HL-60 (cell line): ENCODE measurements at regions not wholly inside any gene's neighbourhood (a gene's known extent, or its start where the extent isn't known, plus 50 kb on each side); places are given as distances from the start of the nearest gene placed in this dataset.

Experiments used
- POLR2AphosphoS5 ChIP-seq: IDR thresholded peaks from 2 replicates; pipeline ENCODE4 v1.6.1; 2012; ENCODE audit warnings: low read depth
- TF ChIP-seq, protein P1 (sequence below): IDR thresholded peaks from one replicate; pipeline ENCODE4 v1.5.1; 2011; ENCODE audit warnings: low read length, control low read depth, inconsistent platforms; ENCODE audit not compliant: insufficient read depth

DNA sequence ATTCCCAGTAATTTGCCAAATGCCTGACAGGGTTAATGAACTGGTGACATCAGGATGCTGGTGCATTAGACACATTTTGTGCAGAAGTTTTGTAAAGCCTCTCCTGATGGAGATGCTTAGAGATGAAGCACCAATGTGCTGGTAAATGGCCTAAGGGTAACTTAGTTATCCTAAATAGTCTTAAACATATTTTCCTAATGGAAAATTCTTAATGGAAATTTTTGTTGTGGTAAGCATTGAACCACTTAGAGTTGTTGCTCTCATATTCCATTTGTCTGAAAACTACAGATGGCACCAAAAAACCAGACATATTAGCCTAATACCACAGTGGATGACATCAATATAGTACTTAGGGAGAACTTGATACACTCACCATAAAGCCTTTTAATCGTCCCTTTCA, 154.5 kb upstream of the ANK2 start:
- TF ChIP-seq POLR2AphosphoS5 = no peak
- TF ChIP-seq, protein P1, sequence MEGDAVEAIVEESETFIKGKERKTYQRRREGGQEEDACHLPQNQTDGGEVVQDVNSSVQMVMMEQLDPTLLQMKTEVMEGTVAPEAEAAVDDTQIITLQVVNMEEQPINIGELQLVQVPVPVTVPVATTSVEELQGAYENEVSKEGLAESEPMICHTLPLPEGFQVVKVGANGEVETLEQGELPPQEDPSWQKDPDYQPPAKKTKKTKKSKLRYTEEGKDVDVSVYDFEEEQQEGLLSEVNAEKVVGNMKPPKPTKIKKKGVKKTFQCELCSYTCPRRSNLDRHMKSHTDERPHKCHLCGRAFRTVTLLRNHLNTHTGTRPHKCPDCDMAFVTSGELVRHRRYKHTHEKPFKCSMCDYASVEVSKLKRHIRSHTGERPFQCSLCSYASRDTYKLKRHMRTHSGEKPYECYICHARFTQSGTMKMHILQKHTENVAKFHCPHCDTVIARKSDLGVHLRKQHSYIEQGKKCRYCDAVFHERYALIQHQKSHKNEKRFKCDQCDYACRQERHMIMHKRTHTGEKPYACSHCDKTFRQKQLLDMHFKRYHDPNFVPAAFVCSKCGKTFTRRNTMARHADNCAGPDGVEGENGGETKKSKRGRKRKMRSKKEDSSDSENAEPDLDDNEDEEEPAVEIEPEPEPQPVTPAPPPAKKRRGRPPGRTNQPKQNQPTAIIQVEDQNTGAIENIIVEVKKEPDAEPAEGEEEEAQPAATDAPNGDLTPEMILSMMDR = no peak
